ENCODE measurements at regions not wholly inside any gene's neighbourhood (a gene's known extent, or its start where the extent isn't known, plus 50 kb on each side); places are given as distances from the start of the nearest gene placed in this dataset.

- in situ Hi-C loops (cut with MboI; ENCODE audit: low sequenced_read_pairs), result no loop called here
Measured at GRCh38 chr21:38147391-38147790, 109.4 kb upstream of the KCNJ15 start.

GRCh38 chr21:38148046-38148445 lies 108.7 kb upstream of the KCNJ15 start:
- in situ Hi-C loops (cut with MboI; ENCODE audit: low sequenced_read_pairs), result no loop called here

GRCh38 chr21:38151021-38151645 lies 105.7 kb upstream of the KCNJ15 start:
- in situ Hi-C loops (cut with MboI; ENCODE audit: low sequenced_read_pairs), result no loop called here

GRCh38 chr21:38156200-38156599 lies 100.6 kb upstream of the KCNJ15 start:
- in situ Hi-C loops (cut with MboI; ENCODE audit: low sequenced_read_pairs), result no loop called here

GRCh38 chr21:38159355-38159754 lies 97.4 kb upstream of the KCNJ15 start:
- in situ Hi-C loops (cut with MboI; ENCODE audit: low sequenced_read_pairs), result no loop called here

DNA sequence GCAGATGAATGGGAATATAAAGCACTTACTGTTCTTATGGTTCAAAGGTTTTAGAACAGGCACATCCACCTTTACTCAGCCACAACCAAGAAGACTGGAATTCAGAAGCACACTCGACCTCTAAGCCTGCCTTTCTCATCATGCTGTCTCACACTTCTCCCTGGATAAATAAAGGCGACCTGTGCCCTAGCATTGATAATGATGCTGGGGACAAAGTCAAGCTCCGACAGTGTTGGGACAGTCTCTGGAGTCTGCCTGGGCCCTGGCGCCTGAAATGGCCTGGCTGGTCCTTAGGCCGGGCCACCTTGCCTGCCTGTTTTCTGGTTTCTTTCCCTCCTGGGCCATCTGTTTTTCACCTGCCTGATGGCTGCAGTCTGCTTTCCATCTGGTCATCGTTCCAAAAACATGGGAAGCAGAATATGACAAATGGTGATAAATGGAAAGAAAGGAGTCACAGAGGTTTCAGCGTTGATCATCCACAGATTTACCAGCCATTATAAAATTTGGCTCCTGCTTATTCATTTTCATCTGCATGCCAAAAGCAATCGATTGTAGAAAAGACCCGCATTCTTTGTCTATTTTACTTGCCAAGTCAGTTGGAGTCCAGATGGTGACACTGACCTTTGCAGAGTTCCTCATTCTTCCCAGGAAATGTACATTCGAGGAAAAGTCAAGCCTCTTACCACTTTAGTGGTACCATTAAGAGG lies 91.2 kb upstream of the KCNJ15 start:
- in situ Hi-C loops (cut with MboI; ENCODE audit: low sequenced_read_pairs), result loop anchor here (10.0 kb wide), 1 partner anchor 189 kb away; no protein-coding TSS in a partner anchor

DNA sequence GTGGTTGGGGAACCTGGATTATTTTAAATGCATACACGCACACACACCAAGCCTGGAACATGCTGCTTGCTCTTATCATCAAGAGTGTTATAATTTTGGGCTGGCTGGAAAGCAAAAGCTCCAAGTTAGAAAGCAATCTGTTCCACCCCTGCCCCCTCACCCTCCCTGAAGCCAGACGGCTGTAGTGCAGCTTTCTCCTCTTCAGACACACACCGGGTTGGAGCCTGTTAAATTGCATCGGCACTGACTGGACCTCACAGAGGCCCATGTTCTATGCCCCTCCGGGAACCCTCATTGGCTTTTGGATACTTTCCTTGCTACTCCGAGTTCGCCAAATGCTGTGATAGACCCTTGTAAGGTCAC lies 90.6 kb upstream of the KCNJ15 start:
- in situ Hi-C loops (cut with MboI; ENCODE audit: low sequenced_read_pairs), result loop anchor here (10.0 kb wide), 1 partner anchor 189 kb away; no protein-coding TSS in a partner anchor

DNA sequence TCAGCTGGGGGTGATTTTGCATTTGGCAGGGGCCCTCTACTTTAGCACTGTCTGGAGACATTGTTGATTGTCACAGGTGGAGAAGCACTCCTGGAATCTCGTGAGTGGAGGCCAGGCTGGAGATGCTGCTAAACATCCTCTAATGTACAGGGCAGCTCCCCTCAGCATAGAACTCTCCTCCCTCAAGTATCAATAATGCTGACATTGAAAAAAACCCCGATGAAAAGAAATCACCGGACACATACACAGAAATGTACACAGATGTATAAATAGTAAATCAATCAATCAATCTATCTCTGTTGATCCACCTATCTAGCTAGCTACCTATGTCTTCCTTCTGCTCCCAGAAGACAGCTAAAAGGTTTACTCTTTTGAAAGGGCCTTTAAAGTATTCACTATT lies 89.4 kb upstream of the KCNJ15 start:
- in situ Hi-C loops (cut with MboI; ENCODE audit: low sequenced_read_pairs), result loop anchor here (10.0 kb wide), 1 partner anchor 187 kb away; no protein-coding TSS in a partner anchor

DNA sequence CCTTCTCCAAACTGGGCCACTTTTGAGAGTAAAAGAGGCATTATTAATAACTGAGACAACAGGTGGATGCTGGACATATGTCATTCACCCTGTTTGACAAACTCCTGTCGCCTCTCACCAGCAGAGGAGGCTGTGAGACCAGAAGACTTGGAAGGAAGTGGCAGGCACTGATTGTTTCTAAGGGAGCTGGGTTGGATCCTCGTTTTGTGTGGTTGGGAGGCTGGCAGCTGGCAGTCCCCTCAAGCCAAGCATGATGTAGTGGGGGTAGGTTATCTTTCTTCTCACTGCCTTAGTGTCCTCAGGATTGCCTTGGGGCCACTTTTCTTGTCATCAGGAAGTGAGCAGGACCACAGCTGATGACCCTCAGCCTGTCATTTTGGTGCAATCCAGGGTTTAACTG lies 86.5 kb upstream of the KCNJ15 start:
- in situ Hi-C loops (cut with MboI; ENCODE audit: low sequenced_read_pairs), result no loop called here

- in situ Hi-C loops (cut with MboI; ENCODE audit: low sequenced_read_pairs), result no loop called here
Measured at GRCh38 chr21:38170704-38171682, 85.8 kb upstream of the KCNJ15 start.

- in situ Hi-C loops (cut with MboI; ENCODE audit: low sequenced_read_pairs), result no loop called here
Measured at GRCh38 chr21:38171723-38172344, 85.0 kb upstream of the KCNJ15 start.

GRCh38 chr21:38173276-38174035 lies 83.3 kb upstream of the KCNJ15 start:
- in situ Hi-C loops (cut with MboI; ENCODE audit: low sequenced_read_pairs), result no loop called here

GRCh38 chr21:38175306-38175705 lies 81.5 kb upstream of the KCNJ15 start:
- in situ Hi-C loops (cut with MboI; ENCODE audit: low sequenced_read_pairs), result no loop called here

GRCh38 chr21:38177919-38178652 lies 78.7 kb upstream of the KCNJ15 start:
- in situ Hi-C loops (cut with MboI; ENCODE audit: low sequenced_read_pairs), result no loop called here

DNA sequence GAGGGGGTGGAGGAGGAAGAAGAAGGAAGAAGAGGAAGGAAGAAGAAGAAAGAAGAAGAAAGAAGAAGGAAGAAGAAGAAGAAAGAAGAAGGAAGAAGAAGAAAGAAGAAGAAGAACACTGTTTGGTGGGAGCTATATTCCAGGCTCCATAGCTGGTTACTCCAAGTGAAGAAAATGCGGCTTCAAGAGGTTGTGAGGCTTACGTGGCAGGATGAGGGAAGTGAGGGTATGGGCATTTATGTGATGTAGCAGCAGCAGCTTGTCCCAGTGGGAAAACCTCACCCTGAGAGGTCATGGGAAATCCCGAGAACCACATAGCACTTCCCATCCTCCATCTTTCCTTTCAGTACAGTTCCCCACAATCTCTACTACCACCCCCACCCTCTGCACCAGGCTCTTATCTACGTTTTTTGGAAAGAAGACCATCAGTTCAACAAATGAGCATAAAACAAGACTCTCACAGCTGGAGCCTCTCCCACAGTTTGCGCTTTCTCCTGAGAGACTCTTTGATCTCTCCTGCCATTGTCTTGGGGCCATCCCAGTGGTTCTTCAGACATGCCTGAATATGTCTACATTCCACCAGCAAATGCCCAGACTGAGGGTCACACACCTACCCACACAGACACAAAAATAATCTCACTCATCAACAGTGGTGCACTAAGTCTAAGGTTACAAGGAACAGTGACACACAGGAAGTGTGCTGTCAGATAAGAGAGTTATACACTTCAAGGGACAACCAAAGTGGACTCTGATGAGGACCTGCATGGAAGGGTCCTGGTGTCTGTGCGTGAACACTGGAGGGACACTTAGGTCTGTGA lies 77.9 kb upstream of the KCNJ15 start:
- in situ Hi-C loops (cut with MboI; ENCODE audit: low sequenced_read_pairs), result no loop called here

DNA sequence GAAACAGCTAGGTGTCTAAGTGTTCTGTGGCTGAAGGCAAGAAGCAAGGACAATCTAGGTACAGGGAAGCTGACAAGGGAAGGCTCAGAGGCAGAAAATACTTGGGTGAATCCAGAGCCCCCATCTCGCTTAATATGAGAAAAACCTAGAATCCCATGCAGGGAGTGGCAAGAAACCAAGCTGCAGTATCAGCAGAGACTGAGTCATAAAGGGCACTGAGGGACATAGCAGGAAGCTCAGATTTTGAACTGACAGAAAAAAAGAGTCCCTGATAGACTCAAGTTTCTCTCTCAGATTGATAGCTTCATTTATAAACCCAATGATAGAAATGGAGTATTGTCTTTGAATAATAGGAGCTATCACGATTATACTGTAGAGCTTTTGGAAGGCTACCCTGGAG lies 77.3 kb upstream of the KCNJ15 start:
- in situ Hi-C loops (cut with MboI; ENCODE audit: low sequenced_read_pairs), result no loop called here

DNA sequence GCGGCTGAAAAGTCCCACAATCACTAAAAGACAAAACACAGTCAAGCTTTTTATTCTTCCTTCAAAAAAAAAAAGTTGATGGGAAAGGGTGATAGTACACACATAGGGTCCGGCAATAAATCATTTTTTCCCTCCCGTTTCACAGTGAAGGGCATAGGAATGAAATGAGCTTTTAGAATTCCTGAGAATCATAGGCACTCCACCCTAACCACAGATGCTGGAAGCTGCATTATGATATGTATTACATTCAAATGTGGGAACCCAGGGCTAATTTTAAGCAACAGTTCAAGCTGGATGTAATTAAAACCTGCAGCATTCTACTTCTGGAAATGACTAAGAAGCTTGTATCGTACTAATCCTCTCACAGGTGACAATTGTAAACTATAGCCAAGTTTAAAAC lies 75.7 kb upstream of the KCNJ15 start:
- in situ Hi-C loops (cut with MboI; ENCODE audit: low sequenced_read_pairs), result no loop called here

GRCh38 chr21:38182370-38182985 lies 74.3 kb upstream of the KCNJ15 start:
- in situ Hi-C loops (cut with MboI; ENCODE audit: low sequenced_read_pairs), result no loop called here

Data from HL-60/S4 treated with phorbol 12-myristate 13-acetate at 8.2 ng/mL for 4 days and 3 days (cell line).